ENCODE measurements at regions not wholly inside any gene's neighbourhood (a gene's known extent, or its start where the extent isn't known, plus 50 kb on each side); places are given as distances from the start of the nearest gene placed in this dataset.

GRCh38 chr20:2203436-2203835, 92.4 kb upstream of the TGM3 start:
- H3K4me3 ChIP-seq (ENCODE audit: low read depth, low read length): no peak overlapping the region
- no peak for DNase-seq (ENCODE audit: low read depth)
- no peak for TF ChIP-seq CTCF (conservative IDR thresholded peaks at IDR 0.05; ENCODE audit: low read depth, low read length)

GRCh38 chr20:2204021-2204420, 91.8 kb upstream of the TGM3 start:
- DNase-seq (ENCODE audit: low read depth): no peak
- no peak for TF ChIP-seq CTCF (conservative IDR thresholded peaks at IDR 0.05; ENCODE audit: low read depth, low read length)
- no peak overlapping the region for H3K4me3 ChIP-seq (ENCODE audit: low read depth, low read length)

GRCh38 chr20:2206957-2207769, 88.6 kb upstream of the TGM3 start:
- peak; percentile 61 for TF ChIP-seq CTCF (conservative IDR thresholded peaks at IDR 0.05; ENCODE audit: low read depth, low read length)
- peak; percentile 54 for DNase-seq (ENCODE audit: low read depth)
- peak overlapping the region; percentile 57 for H3K4me3 ChIP-seq (ENCODE audit: low read depth, low read length)

GRCh38 chr20:2207770-2208097, 88.1 kb upstream of the TGM3 start:
- no peak for TF ChIP-seq CTCF (conservative IDR thresholded peaks at IDR 0.05; ENCODE audit: low read depth, low read length)
- no peak for DNase-seq (ENCODE audit: low read depth)
- H3K4me3 ChIP-seq (ENCODE audit: low read depth, low read length): peak overlapping the region; percentile 57

- TF ChIP-seq CTCF (conservative IDR thresholded peaks at IDR 0.05; ENCODE audit: low read depth, low read length): no peak
- DNase-seq (ENCODE audit: low read depth): no peak
- H3K4me3 ChIP-seq (ENCODE audit: low read depth, low read length): no peak overlapping the region
These were observed 86.9 kb upstream of the TGM3 start for GRCh38 chr20:2208897-2209296.

- H3K4me3 ChIP-seq (ENCODE audit: low read depth, low read length): no peak overlapping the region
- TF ChIP-seq CTCF (conservative IDR thresholded peaks at IDR 0.05; ENCODE audit: low read depth, low read length): no peak
- DNase-seq (ENCODE audit: low read depth): peak; percentile 38
These were observed 84.9 kb upstream of the TGM3 start for GRCh38 chr20:2210646-2211552.
